Endothelial cell of umbilical vein (primary cell): ENCODE measurements at regions not wholly inside any gene's neighbourhood (a gene's known extent, or its start where the extent isn't known, plus 50 kb on each side); places are given as distances from the start of the nearest gene placed in this dataset.

Source experiments
- BruUV-seq: library from RNA; stranded (reverse); fragments of 400-500 nt; replicated peaks from 2 replicates; lab custom pipeline; 2021; lab: Mats Ljungman, UMichigan
- CTCF ChIA-PET: fragments of 300-600, 350-600 bp; sonication (Branson Sonifier 250); formaldehyde crosslinking; loops from one replicate; lab custom pipeline; 2021; ENCODE audit warnings: antibody characterized with exemption, inconsistent platforms; lab: Charles Lee
- POLR2A ChIA-PET: fragments of 300-600, 350-600 bp; sonication (Branson Sonifier 250); formaldehyde crosslinking; loops from one replicate; lab custom pipeline; 2021; ENCODE audit warnings: antibody characterized with exemption, inconsistent platforms; lab: Charles Lee
- DNase-seq: peaks from one replicate; pipeline ENCODE4 v3.0.0-alpha.2; 2011; ENCODE audit warnings: low read depth, low spot score
- FAIRE-seq: peaks from 2 replicates; lab custom pipeline; 2011; peaks lifted over from hg19 to GRCh38; lab: Jason Lieb, UNC
- H2AFZ ChIP-seq: 2 replicates; pipeline ENCODE4 v1.6.0; 2012; ENCODE audit warnings: low read depth, low read length, control low read depth, inconsistent platforms
- H3K27ac ChIP-seq: 2 replicates; pipeline ENCODE4 v1.5.1; 2011; ENCODE audit warnings: low read depth, mild to moderate bottlenecking, control low read depth, low read length, moderate library complexity; ENCODE audit not compliant: insufficient read depth
- H3K27me3 ChIP-seq, 2 experiments: 2 replicates each; pipeline versions ENCODE4 v1.6.0 to v1.6.1; 2011; ENCODE audit warnings: low read length in 2 of 2, mixed read lengths in 1 of 2; ENCODE audit not compliant: control insufficient read depth in 2 of 2, insufficient read depth in 2 of 2
- H3K36me3 ChIP-seq, 2 experiments: 2 replicates in 1 of 2; 3 replicates in 1 of 2; pipeline ENCODE4 v1.5.1; 2011; ENCODE audit warnings: low read length in 2 of 2, mild to moderate bottlenecking in 1 of 2, moderate library complexity in 1 of 2; ENCODE audit not compliant: control insufficient read depth in 2 of 2, insufficient read depth in 2 of 2; ENCODE audit errors: extremely low read depth in 1 of 2
- H3K4me1 ChIP-seq: 3 replicates; pipeline ENCODE4 v1.5.1; 2011; ENCODE audit warnings: mild to moderate bottlenecking, low read length; ENCODE audit not compliant: control insufficient read depth, insufficient read depth; ENCODE audit errors: extremely low read depth
- H3K4me2 ChIP-seq: 2 replicates; pipeline ENCODE4 v1.6.1; 2011; ENCODE audit warnings: low read length, control low read depth, mixed read lengths; ENCODE audit not compliant: insufficient read depth
- H3K4me3 ChIP-seq, 3 experiments: fragments of 200-600 bp in 1 of 3; sonication (generic), shearing (Covaris generic) in 1 of 3; replicated peaks in 1 of 3; 2 replicates each; pipeline ENCODE4 v1.5.1; 2011 to 2016; ENCODE audit warnings: control low read depth in 3 of 3, low read length in 3 of 3, mild to moderate bottlenecking in 2 of 3, inconsistent platforms in 1 of 3, low read depth in 1 of 3, moderate library complexity in 1 of 3; ENCODE audit not compliant: insufficient read depth in 1 of 3
- H3K79me2 ChIP-seq: 2 replicates; pipeline ENCODE4 v1.6.0; 2012; ENCODE audit warnings: low read length, inconsistent platforms; ENCODE audit not compliant: control insufficient read depth, insufficient read depth
- H3K9ac ChIP-seq: replicated peaks from 2 replicates; pipeline ENCODE3; 2011; ENCODE audit warnings: low read length, control low read depth; ENCODE audit not compliant: insufficient read depth; ENCODE audit errors: extremely low read depth
- H3K9me1 ChIP-seq: replicated peaks from 3 replicates; pipeline ENCODE4 v1.6.0; 2011; ENCODE audit warnings: mild to moderate bottlenecking, low read length; ENCODE audit not compliant: control insufficient read depth, insufficient read depth; ENCODE audit errors: extremely low read depth
- H3K9me3 ChIP-seq: replicated peaks from 2 replicates; pipeline ENCODE4 v1.5.1; 2012; ENCODE audit warnings: low read length, inconsistent platforms; ENCODE audit not compliant: control insufficient read depth, insufficient read depth
- H4K20me1 ChIP-seq: replicated peaks from 2 replicates; pipeline ENCODE3; 2011; ENCODE audit warnings: mild to moderate bottlenecking, low read length; ENCODE audit not compliant: control insufficient read depth, insufficient read depth; ENCODE audit errors: extremely low read depth
- CTCF ChIP-seq, 2 donors: IDR thresholded peaks; 1 replicate in 1 of 2; 2 replicates in 1 of 2; pipeline ENCODE4 v1.5.1; 2011; ENCODE audit warnings: low read length in 2 of 2, mild to moderate bottlenecking in 2 of 2, moderate library complexity in 2 of 2, control low read depth in 1 of 2, inconsistent platforms in 1 of 2, low read depth in 1 of 2; ENCODE audit not compliant: insufficient read depth in 1 of 2; ENCODE audit errors: extremely low read depth in 1 of 2
- JUN ChIP-seq: IDR thresholded peaks from 2 replicates; pipeline ENCODE4 v1.6.1; 2011; ENCODE audit warnings: borderline replicate concordance, low read depth; ENCODE audit not compliant: insufficient read length, insufficient read depth
- dilution Hi-C: fragments of 300-500 bp; cut with MboI; formaldehyde crosslinking; loops from one replicate; pipeline ENCODE4 v1.15.0; 2019; ENCODE audit warnings: low sequenced_read_pairs; ENCODE audit not compliant: extremely low pct_ligation_motif_present
- intact Hi-C: fragments of 100-400 bp; cut with micrococcal nuclease; formaldehyde crosslinking; loops from one replicate; pipeline ENCODE4 v1.10.0; 2022
- TF ChIP-seq, protein P1 (sequence below): IDR thresholded peaks from 2 replicates; pipeline ENCODE4 v1.6.1; 2011; ENCODE audit not compliant: insufficient read depth, insufficient read length

GRCh38 chr18:53689886-53690285 is 534.6 kb downstream of the MBD2 start:
- no TSS peak for BruUV-seq

GRCh38 chr18:53686965-53687364 is 537.5 kb downstream of the MBD2 start:
- dilution Hi-C loops (no loop called here), intact Hi-C loops (no loop called here)
- ChIA-PET CTCF (no interaction called here), POLR2A (no interaction called here)
- Histone ChIP-seq H4K20me1 (no peaks in the 10 kb centered on the region), H3K4me3 (no peak overlapping the region), H3K4me1 (no peaks in the 10 kb centered on the region), H3K79me2 (no peaks in the 10 kb centered on the region), H3K27ac (no peak overlapping the region), H3K36me3 (no peaks in the 10 kb centered on the region), H3K9ac (no peak overlapping the region), H3K4me2 (no peak overlapping the region), H2AFZ (no peak overlapping the region), H3K9me3 (no peaks in the 10 kb centered on the region), H3K27me3 (no peaks in the 10 kb centered on the region), H3K9me1 (no peaks in the 10 kb centered on the region)
- no TSS peak for BruUV-seq
- FAIRE-seq = no peak
- DNase-seq = no peak
- TF ChIP-seq, protein P1, sequence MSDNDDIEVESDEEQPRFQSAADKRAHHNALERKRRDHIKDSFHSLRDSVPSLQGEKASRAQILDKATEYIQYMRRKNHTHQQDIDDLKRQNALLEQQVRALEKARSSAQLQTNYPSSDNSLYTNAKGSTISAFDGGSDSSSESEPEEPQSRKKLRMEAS = no peak

More at GRCh38 chr18:53689886-53690285, 534.6 kb downstream of the MBD2 start:
- Histone ChIP-seq H3K4me1 (no peaks in the 10 kb centered on the region), H3K36me3 (no peaks in the 10 kb centered on the region), H3K9me3 (no peaks in the 10 kb centered on the region), H3K9me1 (no peaks in the 10 kb centered on the region), H3K4me3 (no peak overlapping the region), H4K20me1 (no peaks in the 10 kb centered on the region), H3K27ac (no peak overlapping the region), H3K27me3 (no peaks in the 10 kb centered on the region), H2AFZ (no peak overlapping the region), H3K79me2 (no peaks in the 10 kb centered on the region), H3K4me2 (no peak overlapping the region), H3K9ac (no peak overlapping the region)
- dilution Hi-C loops (no loop called here), intact Hi-C loops (no loop called here)
- FAIRE-seq (no peak), DNase-seq (no peak)
- ChIA-PET POLR2A (no interaction called here), CTCF (no interaction called here)
- TF ChIP-seq JUN (no peak), CTCF (IDR thresholded peaks at IDR 0.05; ENCODE audit: extremely low read depth in 1 of 2, insufficient read depth in 1 of 2, low read depth in 1 of 2, low read length in 2 of 2) (no peak)
